ENCODE measurements at regions not wholly inside any gene's neighbourhood (a gene's known extent, or its start where the extent isn't known, plus 50 kb on each side); places are given as distances from the start of the nearest gene placed in this dataset.
"Not testable (repeated sequence)": the region's sequence is repeated elsewhere in the genome, so short reads cannot be mapped to it uniquely, and the experiment has no call there.

- POLR2A ChIA-PET, result no interaction called here
- Mint-ChIP-seq H3K27ac (no peak overlapping the region), H3K27me3 (peaks cover 20% of the 10 kb centered on the region), H3K36me3 (ENCODE audit: low read depth) (no peaks in the 10 kb centered on the region), H3K4me3 (no peak overlapping the region), H3K9me3 (no peaks in the 10 kb centered on the region), H3K4me1 (no peaks in the 10 kb centered on the region)
- intact Hi-C loops (cut with micrococcal nuclease), result no loop called here
- TF ChIP-seq CTCF (IDR thresholded peaks at IDR 0.05), result no peak
- CTCF ChIA-PET, result no interaction called here
- no peak for DNase-seq
- ATAC-seq (ENCODE audit: low read depth), result no peak
These were observed 195.4 kb downstream of the C16orf95 start for GRCh38 chr16:87121816-87122215.

- intact Hi-C loops (cut with micrococcal nuclease), result no loop called here
- no peak overlapping the region for H3K4me3 Mint-ChIP-seq
- no peak for TF ChIP-seq CTCF (IDR thresholded peaks at IDR 0.05)
- no peaks in the 10 kb centered on the region for H3K36me3 Mint-ChIP-seq (ENCODE audit: low read depth)
- peaks cover 17% of the 10 kb centered on the region for H3K27me3 Mint-ChIP-seq
- ChIA-PET POLR2A (no interaction called here), CTCF (no interaction called here)
- no peaks in the 10 kb centered on the region for H3K9me3 Mint-ChIP-seq
- DNase-seq, result no peak
- H3K4me1 Mint-ChIP-seq, result no peaks in the 10 kb centered on the region
- no peak overlapping the region for H3K27ac Mint-ChIP-seq
- no peak for ATAC-seq (ENCODE audit: low read depth)
These were observed 193.7 kb downstream of the C16orf95 start for GRCh38 chr16:87123356-87124001.

GRCh38 chr16:87124405-87124804 lies 192.8 kb downstream of the C16orf95 start:
- H3K9me3 Mint-ChIP-seq; POLR2A ChIA-PET; H3K27ac Mint-ChIP-seq; H3K4me3 Mint-ChIP-seq; CTCF ChIA-PET; DNase-seq; H3K4me1 Mint-ChIP-seq; ATAC-seq (ENCODE audit: low read depth); intact Hi-C loops (cut with micrococcal nuclease); H3K36me3 Mint-ChIP-seq (ENCODE audit: low read depth): not testable (repeated sequence)
- peaks cover 12% of the 10 kb centered on the region for H3K27me3 Mint-ChIP-seq

- TF ChIP-seq CTCF (IDR thresholded peaks at IDR 0.05), result no peak
- ChIA-PET CTCF (no interaction called here), POLR2A (no interaction called here)
- Mint-ChIP-seq H3K4me3 (no peak overlapping the region), H3K27ac (no peak overlapping the region), H3K4me1 (no peaks in the 10 kb centered on the region), H3K36me3 (ENCODE audit: low read depth) (no peaks in the 10 kb centered on the region), H3K27me3 (peaks cover 3% of the 10 kb centered on the region), H3K9me3 (peaks cover 7% of the 10 kb centered on the region)
- DNase-seq (no peak), ATAC-seq (ENCODE audit: low read depth) (no peak)
- intact Hi-C loops (cut with micrococcal nuclease), result no loop called here
These were observed 191.7 kb downstream of the C16orf95 start for GRCh38 chr16:87125206-87126155.

GRCh38 chr16:87126403-87127025 lies 190.7 kb downstream of the C16orf95 start:
- ChIA-PET CTCF (no interaction called here), POLR2A (no interaction called here)
- DNase-seq (no peak), ATAC-seq (ENCODE audit: low read depth) (no peak)
- Mint-ChIP-seq H3K9me3 (peaks cover 7% of the 10 kb centered on the region), H3K4me3 (no peak overlapping the region), H3K27me3 (peaks cover 3% of the 10 kb centered on the region), H3K4me1 (no peaks in the 10 kb centered on the region), H3K36me3 (ENCODE audit: low read depth) (no peaks in the 10 kb centered on the region), H3K27ac (no peak overlapping the region)
- TF ChIP-seq CTCF (IDR thresholded peaks at IDR 0.05), result no peak
- intact Hi-C loops (cut with micrococcal nuclease), result no loop called here

Data from activated B cell treated with CpG ODN at 0.5 μM for 24 hours (primary cell).